HG02885 (cell line): ENCODE measurements at regions not wholly inside any gene's neighbourhood (a gene's known extent, or its start where the extent isn't known, plus 50 kb on each side); places are given as distances from the start of the nearest gene placed in this dataset.
"Not testable (repeated sequence)": the region's sequence is repeated elsewhere in the genome, so short reads cannot be mapped to it uniquely, and the experiment has no call there.

Source experiments
- ATAC-seq: cut with Tn5 transposase; IDR thresholded peaks from one replicate; pipeline ENCODE4 v1.9.1; 2021; ENCODE audit warnings: mild to moderate bottlenecking; ENCODE audit not compliant: unreplicated experiment, poor library complexity

GRCh38 chr2:175624785-175625184 is 377.3 kb downstream of the LNPK start:
- ATAC-seq = no peak

GRCh38 chr2:175624211-175624761 is 377.8 kb downstream of the LNPK start:
- no peak for ATAC-seq

GRCh38 chr2:175621821-175622220 is 380.2 kb downstream of the LNPK start:
- ATAC-seq = no peak

- no peak for ATAC-seq
These were observed 382.0 kb downstream of the LNPK start for GRCh38 chr2:175620106-175620505.

- no peak for ATAC-seq
These were observed 382.7 kb downstream of the LNPK start for GRCh38 chr2:175619179-175620045.

- no peak for ATAC-seq
These were observed 389.8 kb downstream of the LNPK start for GRCh38 chr2:175612280-175612679.

GRCh38 chr2:175606010-175606841 is 395.8 kb downstream of the LNPK start:
- ATAC-seq = no peak

GRCh38 chr2:175605640-175606009 is 396.4 kb downstream of the LNPK start:
- no peak for ATAC-seq

- no peak for ATAC-seq
These were observed 400.1 kb downstream of the LNPK start for GRCh38 chr2:175601969-175602368.

GRCh38 chr2:175599966-175600831 is 401.9 kb downstream of the LNPK start:
- ATAC-seq = no peak

GRCh38 chr2:175597286-175597685 is 404.8 kb downstream of the LNPK start:
- ATAC-seq = no peak

GRCh38 chr2:175595139-175595538 is 406.9 kb downstream of the LNPK start:
- ATAC-seq = no peak

GRCh38 chr2:175593686-175594525 is 408.2 kb downstream of the LNPK start:
- ATAC-seq = not testable (repeated sequence)

- ATAC-seq = not testable (repeated sequence)
These were observed 406.7 kb upstream of the ATP5MC3 start for GRCh38 chr2:175588213-175588612.

GRCh38 chr2:175585496-175585895 is 404.0 kb upstream of the ATP5MC3 start:
- no peak for ATAC-seq

GRCh38 chr2:175580652-175581051 is 399.1 kb upstream of the ATP5MC3 start:
- ATAC-seq = no peak

- no peak for ATAC-seq
These were observed 398.1 kb upstream of the ATP5MC3 start for GRCh38 chr2:175579646-175580045.

- ATAC-seq = no peak
These were observed 396.0 kb upstream of the ATP5MC3 start for GRCh38 chr2:175577368-175577970.

GRCh38 chr2:175576875-175577274 is 395.4 kb upstream of the ATP5MC3 start:
- no peak for ATAC-seq
